NCI-H1436 (cell line): ENCODE measurements at regions not wholly inside any gene's neighbourhood (a gene's known extent, or its start where the extent isn't known, plus 50 kb on each side); places are given as distances from the start of the nearest gene placed in this dataset.

Source experiments
- DNase-seq: peaks from one replicate; lab custom pipeline; 2025; lab: John Stamatoyannopoulos, UW

GRCh38 chr1:224505454-224506093, 71.0 kb upstream of the WDR26 start:
- no peak for DNase-seq

GRCh38 chr1:224506141-224506814, 71.7 kb upstream of the WDR26 start:
- DNase-seq = no peak

GRCh38 chr1:224507771-224508523, 73.3 kb upstream of the WDR26 start:
- no peak for DNase-seq

GRCh38 chr1:224509907-224510306, 75.3 kb upstream of the WDR26 start:
- DNase-seq = no peak

DNA sequence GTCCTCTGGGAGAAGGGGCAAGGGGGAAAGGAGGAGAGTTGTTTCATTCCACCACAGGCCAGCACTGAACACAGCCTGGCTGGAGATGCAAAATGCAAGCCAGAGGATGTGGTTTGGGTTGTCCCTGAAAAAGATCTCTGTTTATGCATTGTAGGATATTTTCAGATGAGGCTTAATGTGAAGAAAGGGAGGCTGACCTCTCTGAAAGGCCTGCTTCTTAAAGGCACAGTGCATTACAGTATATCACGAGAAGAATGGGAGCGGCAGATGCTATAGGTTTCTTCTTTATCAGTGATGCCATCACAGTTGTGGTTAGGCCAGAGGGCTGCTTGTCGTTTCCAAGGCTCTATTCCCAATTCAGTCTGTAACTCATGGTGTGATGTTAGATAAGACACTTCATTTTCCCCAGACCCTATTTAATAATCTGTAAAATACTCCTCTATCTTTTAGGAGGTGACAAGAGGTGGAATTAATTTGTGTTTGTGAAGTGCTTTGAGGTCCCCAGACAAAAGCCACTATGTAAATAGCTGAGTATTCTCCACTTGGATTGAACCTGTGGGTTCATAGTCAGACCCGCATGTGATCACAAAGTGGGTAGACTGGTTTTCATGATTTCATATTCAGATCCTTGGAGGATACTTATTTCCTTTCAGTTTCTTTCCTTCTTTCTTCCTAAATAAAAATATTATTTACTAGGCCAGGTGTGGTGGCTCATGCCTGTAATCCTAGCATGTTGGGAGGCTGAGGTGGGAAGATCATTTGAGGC, 76.5 kb upstream of the WDR26 start:
- no peak for DNase-seq

DNA sequence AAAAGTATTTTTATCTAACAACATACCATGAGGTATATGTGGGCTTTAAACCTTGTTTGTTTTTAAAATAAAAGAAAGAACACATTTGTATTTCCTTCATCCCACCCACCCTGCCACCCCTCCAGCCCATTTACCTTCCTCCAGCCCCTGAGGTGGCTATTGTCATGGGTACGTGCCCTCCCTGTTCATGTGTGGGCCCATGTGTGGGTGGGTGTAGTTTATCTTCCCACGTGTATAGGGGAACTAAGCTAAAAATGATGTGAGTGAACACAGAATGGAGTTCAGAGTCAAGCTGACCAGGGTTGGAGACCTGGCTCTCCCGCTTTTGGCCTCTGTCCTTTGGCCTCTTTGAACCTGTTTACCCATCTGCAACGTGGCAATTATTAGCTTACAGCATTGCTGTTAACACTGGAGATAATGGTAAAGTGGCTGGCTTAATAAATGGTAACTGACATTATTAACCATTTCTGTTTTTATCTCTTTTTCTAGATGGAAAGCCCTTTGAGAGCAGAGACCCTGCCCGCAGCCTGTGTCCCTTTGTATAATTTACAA, 78.1 kb upstream of the WDR26 start:
- no peak for DNase-seq

GRCh38 chr1:224513383-224513782, 78.8 kb upstream of the WDR26 start:
- no peak for DNase-seq

DNA sequence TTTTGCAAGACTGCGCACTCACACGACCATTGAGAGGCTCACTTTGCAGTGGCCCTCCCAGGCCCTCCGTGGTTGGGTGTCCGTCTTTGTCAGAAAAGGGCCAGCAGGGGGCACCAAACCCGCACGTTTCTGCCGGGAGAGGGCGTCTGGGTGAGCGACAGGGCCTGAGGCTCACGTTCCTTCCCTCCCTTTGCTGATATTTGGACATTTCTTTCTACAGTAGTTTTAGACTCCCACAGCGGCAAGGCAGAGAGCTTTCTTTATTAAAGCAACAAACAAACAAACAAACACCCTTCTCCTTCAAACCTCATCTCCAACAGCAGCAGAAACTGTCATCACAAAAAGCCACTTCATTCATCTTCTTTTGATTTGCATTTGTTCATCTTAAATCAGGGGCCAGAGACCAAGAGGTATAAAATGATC, 79.2 kb upstream of the WDR26 start:
- DNase-seq = peak; percentile 89

DNA sequence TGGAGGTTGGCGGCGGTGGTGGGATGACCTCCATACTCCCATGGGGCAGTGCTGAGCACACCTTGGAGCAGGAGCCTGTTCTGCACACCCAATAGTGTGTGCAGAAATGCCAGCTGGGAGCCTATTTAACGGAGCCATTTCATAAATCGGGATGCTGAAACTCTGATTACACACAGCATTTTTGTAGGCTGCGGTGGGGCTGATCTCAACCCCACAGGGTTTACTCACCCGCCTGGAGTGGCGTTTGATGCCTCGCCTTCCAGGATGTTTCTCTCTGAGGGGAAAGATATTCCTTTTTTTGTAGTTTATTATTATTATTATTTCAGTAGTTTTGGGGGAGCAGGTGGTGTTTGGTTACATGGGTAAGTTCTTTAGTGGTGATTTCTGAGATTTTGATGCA, 82.6 kb upstream of the WDR26 start:
- DNase-seq = no peak

DNA sequence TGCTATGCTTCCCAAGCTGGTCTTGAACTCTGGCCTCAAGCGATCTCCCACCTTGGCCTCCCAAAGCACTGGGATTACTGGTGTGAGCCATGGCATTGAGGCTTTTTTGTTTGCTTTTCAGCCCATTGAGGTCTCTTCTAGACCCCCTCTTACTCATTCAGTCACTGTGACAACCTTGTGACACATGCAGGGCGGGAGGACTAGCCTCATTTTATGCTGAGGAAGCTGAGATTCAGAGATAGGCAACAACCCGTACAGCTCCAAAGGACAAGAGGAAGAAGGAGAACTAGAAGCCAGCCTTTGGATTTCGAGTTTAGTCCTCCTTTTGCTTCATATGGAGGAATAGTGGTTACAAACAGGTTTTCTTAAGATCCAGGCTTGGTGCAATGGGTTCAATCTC, 83.9 kb upstream of the WDR26 start:
- DNase-seq = no peak

DNA sequence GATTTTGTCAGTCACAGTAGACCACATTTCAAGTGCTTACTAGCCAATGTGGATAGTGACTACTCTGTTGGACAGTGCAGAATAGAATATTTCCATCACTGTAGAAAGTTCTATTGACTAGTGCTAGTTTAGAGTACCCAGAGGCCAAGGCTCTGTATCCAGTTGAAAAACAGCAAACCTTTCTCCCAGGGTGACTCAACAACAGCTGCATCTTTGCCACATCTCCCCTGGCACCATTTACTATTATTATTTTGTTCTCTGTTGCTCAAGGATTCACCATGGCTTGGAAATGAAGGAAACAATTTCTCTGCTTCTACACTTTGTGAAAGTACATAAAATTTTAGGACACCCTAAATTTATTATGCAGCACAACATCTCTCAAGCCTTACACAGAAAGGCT, 85.3 kb upstream of the WDR26 start:
- no peak for DNase-seq

DNA sequence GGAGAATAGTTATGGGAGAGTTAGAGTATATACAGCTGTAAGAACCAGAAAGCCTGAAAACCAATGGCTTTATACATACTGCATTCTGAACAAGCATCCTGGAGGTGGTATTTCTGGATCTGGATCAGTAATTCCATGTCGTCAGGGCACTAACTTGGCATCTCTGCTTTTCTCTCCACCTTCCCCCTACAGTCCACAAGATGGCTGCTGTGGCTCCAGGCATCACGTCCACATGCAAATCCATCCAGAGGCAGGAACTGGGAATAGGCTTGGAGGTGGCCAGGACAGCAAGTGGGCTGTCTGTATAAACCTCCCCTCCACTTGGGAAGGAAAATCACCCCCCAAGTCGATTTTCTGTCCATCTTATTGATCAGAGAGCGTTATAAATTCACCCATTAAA, 86.2 kb upstream of the WDR26 start:
- DNase-seq = no peak

- no peak for DNase-seq
Observed at GRCh38 chr1:224521904-224522734, 87.5 kb upstream of the WDR26 start.

DNA sequence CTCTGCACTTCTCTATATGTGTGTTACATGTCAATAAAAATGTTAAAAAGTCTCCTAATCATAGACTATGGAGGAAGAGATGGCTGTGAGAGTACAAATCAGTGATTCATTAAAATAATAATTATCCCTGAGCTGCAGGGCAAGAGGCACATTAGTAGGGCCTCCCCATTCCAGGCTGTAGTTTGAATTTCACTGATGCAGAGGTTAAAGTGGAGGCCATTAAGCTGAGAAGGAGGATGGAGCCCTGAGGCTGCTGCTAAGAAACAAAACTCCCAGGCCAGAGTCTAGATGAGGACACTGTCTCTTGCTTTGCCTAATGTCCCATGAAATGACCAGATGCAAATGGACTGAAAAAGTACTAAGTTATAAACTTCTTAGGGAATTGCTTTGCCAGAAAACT, 89.1 kb upstream of the WDR26 start:
- no peak for DNase-seq

DNA sequence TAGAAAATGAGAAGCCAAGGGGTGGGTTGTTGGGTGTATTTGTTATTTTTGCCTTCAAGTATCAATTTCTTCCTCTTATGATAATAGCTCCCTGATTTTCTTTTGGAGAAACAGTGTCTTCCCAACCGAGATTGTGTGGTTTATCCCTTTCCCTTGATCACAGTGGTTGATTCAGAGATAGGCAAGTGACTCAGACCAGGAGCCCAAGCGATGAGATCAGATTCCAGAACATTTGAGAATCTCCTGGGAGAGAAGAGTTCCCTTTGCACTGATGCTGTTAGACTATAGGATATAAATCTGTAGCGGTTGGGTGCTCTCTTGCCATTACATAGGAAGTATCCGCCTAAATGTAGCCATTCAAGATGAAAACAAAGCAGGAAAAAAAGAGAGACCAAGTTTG, 90.1 kb upstream of the WDR26 start:
- no peak for DNase-seq

GRCh38 chr1:224525411-224526040, 90.6 kb upstream of the CNIH3 start:
- DNase-seq = no peak

GRCh38 chr1:224526771-224527170, 89.3 kb upstream of the CNIH3 start:
- DNase-seq = no peak

DNA sequence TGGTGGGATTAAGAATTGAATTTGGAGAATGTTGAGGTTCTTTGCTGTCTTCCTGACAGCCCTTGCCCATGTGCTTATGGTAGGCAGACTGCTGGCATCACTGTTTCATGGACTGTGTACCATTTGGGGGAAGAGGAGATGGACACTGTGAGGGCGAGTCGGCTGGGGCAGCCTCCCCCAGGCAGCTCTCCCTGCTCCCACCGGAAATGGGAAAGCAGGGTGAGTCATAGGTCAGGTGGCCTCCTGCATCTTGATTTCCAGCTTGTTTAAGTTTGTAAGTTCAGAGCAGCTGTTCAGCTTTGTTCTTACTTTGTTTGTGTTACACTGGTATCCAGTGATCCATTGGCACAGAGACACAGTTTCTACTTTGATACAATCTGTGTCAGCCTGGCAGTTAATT, 87.2 kb upstream of the CNIH3 start:
- no peak for DNase-seq

DNA sequence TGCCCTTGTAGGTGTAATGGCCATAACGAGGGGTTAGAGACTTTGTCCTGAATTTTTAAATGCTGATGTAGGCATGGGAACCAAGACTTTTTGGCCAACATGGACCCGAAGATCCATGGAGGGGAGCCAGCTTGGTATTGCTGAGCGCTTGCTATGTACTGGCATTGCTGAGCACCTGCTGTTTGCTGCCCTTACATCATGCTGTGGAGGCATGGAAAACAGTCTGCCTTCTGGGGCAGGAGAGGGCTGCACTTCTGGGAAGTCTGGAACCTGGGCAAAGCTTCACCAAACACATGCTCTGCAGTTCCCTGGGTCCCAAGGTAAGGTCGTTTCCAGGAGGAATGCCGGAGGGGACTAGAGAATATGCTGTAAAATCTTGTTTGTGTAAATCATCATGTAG, 86.3 kb upstream of the CNIH3 start:
- no peak for DNase-seq

GRCh38 chr1:224533517-224533916, 82.6 kb upstream of the CNIH3 start:
- DNase-seq = no peak

GRCh38 chr1:224534731-224535130, 81.4 kb upstream of the CNIH3 start:
- DNase-seq = peak; percentile 39
